HG03460 (cell line): ENCODE measurements at regions not wholly inside any gene's neighbourhood (a gene's known extent, or its start where the extent isn't known, plus 50 kb on each side); places are given as distances from the start of the nearest gene placed in this dataset.
"Not testable (repeated sequence)": the region's sequence is repeated elsewhere in the genome, so short reads cannot be mapped to it uniquely, and the experiment has no call there.

Source experiments
- ATAC-seq: cut with Tn5 transposase; IDR thresholded peaks from one replicate; pipeline ENCODE4 v1.9.1; 2021; ENCODE audit not compliant: unreplicated experiment

- ATAC-seq, result no peak
Observed at GRCh38 chr5:99348597-99348996, 419.8 kb upstream of the CHD1 start.

- ATAC-seq, result not testable (repeated sequence)
Observed at GRCh38 chr5:99339758-99340157, 411.0 kb upstream of the CHD1 start.

- no peak for ATAC-seq
Observed at GRCh38 chr5:99334936-99335335, 406.1 kb upstream of the CHD1 start.

GRCh38 chr5:99331061-99331460 lies 402.3 kb upstream of the CHD1 start:
- no peak for ATAC-seq

- ATAC-seq, result no peak
Observed at GRCh38 chr5:99320436-99320835, 391.6 kb upstream of the CHD1 start.

GRCh38 chr5:99317136-99317535 lies 388.3 kb upstream of the CHD1 start:
- ATAC-seq, result no peak

GRCh38 chr5:99316484-99316883 lies 387.7 kb upstream of the CHD1 start:
- ATAC-seq, result no peak

- ATAC-seq, result no peak
Observed at GRCh38 chr5:99315413-99316183, 386.8 kb upstream of the CHD1 start.

- ATAC-seq, result no peak
Observed at GRCh38 chr5:99314721-99315120, 385.9 kb upstream of the CHD1 start.

- ATAC-seq, result no peak
Observed at GRCh38 chr5:99308131-99308530, 379.3 kb upstream of the CHD1 start.

GRCh38 chr5:99305045-99305580 lies 376.3 kb upstream of the CHD1 start:
- ATAC-seq, result no peak

GRCh38 chr5:99285606-99286005 lies 356.8 kb upstream of the CHD1 start:
- no peak for ATAC-seq

GRCh38 chr5:99275128-99275527 lies 346.3 kb upstream of the CHD1 start:
- no peak for ATAC-seq

GRCh38 chr5:99272576-99272975 lies 343.8 kb upstream of the CHD1 start:
- ATAC-seq, result no peak

- no peak for ATAC-seq
Observed at GRCh38 chr5:99258819-99259218, 330.0 kb upstream of the CHD1 start.

- ATAC-seq, result no peak
Observed at GRCh38 chr5:99248066-99248465, 319.3 kb upstream of the CHD1 start.

GRCh38 chr5:99247346-99247745 lies 318.5 kb upstream of the CHD1 start:
- ATAC-seq, result no peak

GRCh38 chr5:99243111-99243510 lies 314.3 kb upstream of the CHD1 start:
- no peak for ATAC-seq

- no peak for ATAC-seq
Observed at GRCh38 chr5:99239826-99240360, 311.1 kb upstream of the CHD1 start.

GRCh38 chr5:99191206-99191745 lies 262.5 kb upstream of the CHD1 start:
- no peak for ATAC-seq

GRCh38 chr5:99187611-99188010 lies 258.8 kb upstream of the CHD1 start:
- no peak for ATAC-seq

GRCh38 chr5:99179206-99179605 lies 250.4 kb upstream of the CHD1 start:
- ATAC-seq, result no peak
